T47D (cell line): ENCODE measurements at regions not wholly inside any gene's neighbourhood (a gene's known extent, or its start where the extent isn't known, plus 50 kb on each side); places are given as distances from the start of the nearest gene placed in this dataset.
A peak's percentile ranks its signal among the peaks of the same experiment; 100 is the strongest.
"Not testable (repeated sequence)": the region's sequence is repeated elsewhere in the genome, so short reads cannot be mapped to it uniquely, and the experiment has no call there.

ENCODE experiments used
- DNase-seq, 2 experiments: peaks; one replicate each; pipeline versions ENCODE4 v3.0.0 to v3.0.0-alpha.2; 2011 to 2012; ENCODE audit warnings: low read depth in 1 of 2, low spot score in 1 of 2
- JUND ChIP-seq: IDR thresholded peaks from 2 replicates; pipeline ENCODE4 v1.6.1; 2012; ENCODE audit warnings: low read depth
- in situ Hi-C: cut with HindIII; loops from 2 replicates; pipeline ENCODE4 v1.10.0; 2016; ENCODE audit warnings: low sequenced_read_pairs, low pct_unique_long_range_greater_than_20kb

DNA sequence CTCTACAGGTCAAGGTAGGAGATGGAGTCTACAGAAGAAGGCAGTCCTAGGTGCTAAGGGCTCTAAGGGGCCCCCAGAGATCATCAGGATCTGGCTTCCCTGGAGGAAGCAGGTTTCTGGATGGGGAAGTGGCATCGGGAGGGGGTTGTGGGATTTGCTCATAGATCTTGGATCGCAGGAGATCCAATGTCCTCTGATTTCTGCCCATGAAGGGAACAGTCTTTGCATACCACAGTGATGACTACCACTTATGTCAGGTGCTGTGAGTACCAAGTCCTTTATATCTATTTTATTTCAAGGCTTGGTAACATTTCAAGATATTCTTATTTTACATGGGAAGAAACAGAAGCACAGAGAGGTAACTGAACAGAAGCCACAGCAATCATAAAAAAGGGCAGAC, 164.0 kb downstream of the RGS9 start:
- TF ChIP-seq JUND, result no peak
- DNase-seq, result no peak
- in situ Hi-C loops, result no loop called here

DNA sequence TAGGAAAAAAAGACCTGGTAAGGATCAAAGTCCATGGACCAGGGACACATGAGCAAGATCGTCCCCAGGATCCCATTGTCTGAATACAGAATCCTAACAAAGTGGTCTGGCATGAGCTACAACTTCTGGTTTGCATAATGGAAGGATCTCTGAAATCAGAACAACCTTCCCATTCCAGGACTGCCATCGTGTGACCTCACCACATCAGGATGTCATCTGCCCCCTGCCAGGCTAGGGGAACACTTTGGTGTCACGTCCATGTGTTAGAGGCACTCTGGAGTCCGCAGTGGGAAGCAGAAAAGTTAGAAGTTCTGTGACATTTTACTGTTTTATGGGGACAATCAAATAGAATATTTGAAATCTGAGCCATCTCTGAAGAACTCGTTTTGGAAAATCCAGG, 160.7 kb downstream of the RGS9 start:
- no peak for DNase-seq
- TF ChIP-seq JUND, result no peak
- in situ Hi-C loops, result no loop called here

DNA sequence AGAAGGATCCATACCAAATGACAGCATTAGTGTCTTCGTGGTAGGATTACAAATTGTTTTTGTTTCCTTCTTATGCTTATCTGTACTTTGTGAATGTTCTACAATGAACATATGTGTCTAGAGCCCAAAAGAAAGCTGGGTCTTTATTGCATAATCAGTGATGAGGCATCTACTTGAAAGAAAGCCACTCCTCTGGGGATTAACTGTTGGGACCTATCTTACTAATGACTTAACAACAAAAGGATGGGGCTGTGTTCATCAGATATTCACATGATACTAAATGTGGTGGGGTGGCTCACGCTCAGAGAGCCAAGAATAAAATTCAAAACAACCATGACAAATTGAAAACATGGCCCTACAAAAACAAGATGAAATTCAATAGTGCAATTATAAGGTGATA, 160.2 kb downstream of the RGS9 start:
- in situ Hi-C loops, result no loop called here
- no peak for TF ChIP-seq JUND
- no peak for DNase-seq

DNA sequence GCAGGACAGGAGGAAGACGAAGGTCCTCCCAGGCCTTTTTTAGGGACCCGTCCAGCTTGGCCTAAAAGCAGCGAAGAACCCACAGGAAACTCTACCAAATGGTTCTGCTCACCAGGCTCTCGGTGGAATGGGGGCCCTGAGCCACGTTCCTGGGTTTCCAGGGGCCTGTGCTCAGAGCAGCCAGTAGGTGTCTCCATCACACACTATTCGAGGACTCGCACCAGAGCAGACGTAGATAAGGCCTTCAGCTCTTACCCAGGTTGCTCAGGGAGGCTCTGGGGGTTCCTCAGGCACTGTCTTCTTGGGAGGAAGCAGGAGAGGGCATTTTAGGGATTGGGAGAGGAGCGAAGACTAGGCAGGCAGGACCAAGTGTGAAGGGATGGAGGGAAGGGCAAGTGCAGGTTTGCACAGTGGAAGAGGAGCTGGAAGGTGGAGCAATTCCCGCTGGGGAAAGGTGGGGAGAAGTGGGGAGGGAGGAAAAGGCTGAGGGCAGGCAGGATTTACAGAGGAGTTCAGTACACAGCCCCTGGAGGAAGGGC, 157.1 kb downstream of the RGS9 start:
- in situ Hi-C loops, result no loop called here
- no peak for TF ChIP-seq JUND

DNA sequence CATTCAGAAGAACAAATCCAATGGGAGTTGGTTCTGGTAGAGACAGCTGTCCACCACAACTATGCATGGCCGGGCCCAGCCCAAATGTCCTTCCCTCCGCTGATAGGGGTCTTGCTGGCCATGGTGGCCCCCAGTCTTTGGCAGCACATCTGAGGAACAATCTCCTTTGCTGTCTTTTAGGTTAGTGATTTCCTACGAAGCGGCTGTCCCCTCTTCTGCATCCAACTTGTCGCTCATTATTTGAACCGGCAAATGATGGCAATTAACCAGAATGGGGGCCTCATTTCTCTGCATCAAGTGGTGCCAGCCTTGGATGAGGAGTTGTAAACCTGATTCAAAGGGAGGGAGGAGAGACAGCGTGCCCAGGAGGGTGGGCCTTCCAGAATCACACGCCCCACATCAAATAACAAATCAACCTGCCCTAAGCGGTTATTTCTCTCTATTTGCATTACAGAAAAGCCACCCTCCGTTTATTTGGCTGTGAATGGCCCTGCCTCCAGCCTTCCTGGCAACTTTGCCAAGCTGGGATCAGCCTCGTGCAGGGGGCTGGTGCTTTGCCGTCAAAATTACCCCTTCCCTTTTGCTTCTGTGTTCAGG, 156.5 kb downstream of the RGS9 start:
- DNase-seq, result no peak
- in situ Hi-C loops, result no loop called here
- TF ChIP-seq JUND, result no peak

More for the DNA sequence above, 157.1 kb downstream of the RGS9 start:
- peak; percentile 79 to 84 for DNase-seq

DNA sequence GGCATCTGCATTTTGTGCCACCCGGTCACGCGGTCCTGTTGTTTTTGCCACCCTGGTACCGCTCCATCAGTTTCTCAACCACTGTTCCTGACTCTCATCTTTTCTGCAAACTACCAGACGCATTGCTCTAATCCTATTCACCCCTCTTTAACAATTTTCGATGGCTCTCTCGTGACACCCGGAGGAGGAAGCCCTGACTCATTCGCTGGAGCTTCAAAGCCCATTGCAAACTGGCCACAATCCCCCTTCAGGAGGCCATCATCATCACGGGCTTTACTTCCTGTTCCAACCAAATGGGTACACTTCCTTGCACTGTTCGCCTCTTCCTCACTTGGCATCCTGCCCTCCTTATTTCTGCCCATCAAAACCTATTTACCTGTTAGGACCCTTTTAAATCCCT, 155.3 kb downstream of the RGS9 start:
- in situ Hi-C loops, result no loop called here
- DNase-seq, result no peak
- TF ChIP-seq JUND, result no peak

DNA sequence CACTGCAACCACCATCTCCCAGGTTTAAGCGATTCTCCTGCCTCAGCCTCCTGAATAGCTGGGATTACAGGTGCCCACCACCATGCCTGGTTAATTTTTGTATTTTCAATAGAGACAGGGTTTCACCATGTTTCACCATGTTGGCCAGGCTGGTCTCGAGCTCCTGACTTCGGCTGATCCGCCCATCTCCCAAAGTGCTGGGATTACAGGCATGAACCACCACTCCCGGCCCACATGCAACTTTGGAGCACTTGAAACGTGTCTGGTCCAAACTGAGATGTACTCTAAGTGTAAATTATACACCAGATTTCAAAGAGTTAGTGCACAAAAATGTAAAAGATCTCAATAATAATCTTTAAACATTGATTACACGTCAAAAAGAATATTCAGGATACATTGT, 154.1 kb downstream of the RGS9 start:
- DNase-seq, in situ Hi-C loops: not testable (repeated sequence)

DNA sequence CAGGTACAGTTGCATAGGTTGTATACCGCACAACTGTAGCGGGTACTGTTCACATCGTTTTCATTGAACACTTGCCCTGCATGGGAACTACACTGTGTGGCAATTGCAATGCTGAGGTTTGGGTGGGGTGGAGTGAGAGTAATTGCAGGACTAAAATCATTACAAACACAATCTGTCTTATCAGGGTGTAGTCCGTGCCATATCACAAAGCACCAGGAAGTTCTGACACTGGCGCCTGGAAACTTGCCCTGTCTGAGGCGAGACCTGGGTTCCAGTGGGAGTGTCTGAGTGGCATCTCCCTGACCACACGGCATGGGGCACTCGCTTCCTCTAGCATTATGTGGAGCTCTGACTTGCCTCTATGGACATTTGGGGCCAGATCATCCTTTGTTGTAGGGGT, 153.4 kb downstream of the RGS9 start:
- TF ChIP-seq JUND, result no peak
- no peak for DNase-seq
- in situ Hi-C loops, result no loop called here

DNA sequence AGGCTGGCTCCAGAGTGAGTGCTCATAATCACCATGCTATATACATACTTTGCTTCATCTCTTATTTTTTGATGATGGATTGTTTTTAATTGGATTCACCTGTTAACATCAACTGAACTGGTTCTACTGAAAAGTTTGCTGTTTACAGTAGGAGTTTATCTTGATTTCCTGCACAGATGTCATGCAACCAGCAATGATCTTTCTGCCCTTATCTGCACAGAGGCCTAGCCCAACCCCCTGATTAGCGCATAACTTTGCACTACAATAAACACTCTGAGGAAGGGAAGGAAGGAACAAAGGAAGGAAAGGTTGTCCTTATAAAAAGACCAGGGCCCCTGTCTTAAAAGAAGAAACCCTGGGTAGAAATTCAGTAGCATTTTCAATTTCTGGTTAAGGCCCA, 152.9 kb downstream of the RGS9 start:
- TF ChIP-seq JUND, result no peak
- in situ Hi-C loops, result no loop called here
- no peak for DNase-seq

DNA sequence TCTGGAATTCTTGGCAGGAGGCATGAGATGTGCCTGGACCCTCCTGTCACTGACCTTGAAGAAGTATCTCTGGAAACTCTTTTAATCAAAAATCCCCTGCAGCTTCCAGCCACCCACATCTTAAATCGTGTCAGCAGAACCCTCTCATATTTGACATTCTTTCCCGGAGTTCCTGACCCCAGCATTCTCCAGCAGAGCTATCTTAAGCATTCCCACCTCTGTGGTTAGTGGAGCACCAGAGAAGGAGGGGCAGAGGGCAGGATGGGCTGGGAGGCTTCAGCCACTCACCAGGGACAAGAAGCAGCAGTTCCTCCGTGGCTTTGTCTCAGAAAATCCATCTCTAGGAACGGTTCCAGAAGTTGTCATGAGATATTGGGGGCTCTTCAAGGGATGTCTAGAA, 149.9 kb downstream of the RGS9 start:
- no peak for TF ChIP-seq JUND
- in situ Hi-C loops, result no loop called here
- no peak for DNase-seq

DNA sequence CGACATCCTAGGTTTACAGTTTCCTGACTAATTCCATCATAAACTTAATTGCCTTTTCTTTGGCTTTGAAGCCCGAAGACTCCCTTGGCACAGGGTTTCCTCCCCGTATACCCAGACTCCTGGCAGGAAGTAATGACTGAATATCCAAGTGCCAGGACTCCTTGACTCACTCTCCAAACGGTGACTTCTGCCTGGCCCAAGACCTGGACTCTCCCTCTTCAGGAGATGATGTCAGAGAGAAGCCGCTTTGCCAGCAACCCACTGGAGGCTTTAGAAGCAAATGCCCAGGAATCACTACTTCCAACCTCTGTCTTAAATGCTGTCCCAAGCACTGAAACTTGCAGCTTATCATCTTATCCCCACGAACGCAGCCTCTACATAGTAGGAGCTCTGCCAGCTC, 146.5 kb downstream of the RGS9 start:
- no peak for TF ChIP-seq JUND
- DNase-seq, result no peak
- in situ Hi-C loops, result no loop called here

DNA sequence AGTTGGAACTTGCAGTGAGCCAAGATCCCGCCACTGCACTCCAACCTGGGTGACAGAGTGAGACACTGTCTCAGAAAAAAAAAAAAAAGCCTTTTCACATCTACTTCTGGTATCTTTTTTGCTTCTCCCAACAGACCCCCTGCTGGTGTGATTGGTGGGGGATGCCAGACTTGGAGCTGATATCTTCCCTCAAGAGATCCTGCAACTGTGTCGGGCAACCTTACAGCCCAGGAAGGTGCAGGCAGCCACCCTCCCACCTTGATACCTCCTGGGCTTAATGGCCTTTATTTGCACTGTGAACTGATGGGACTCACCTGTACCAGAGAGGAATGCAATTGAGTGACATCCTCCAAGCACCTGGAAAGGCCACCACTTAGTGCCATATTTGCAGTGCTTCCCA, 142.3 kb downstream of the RGS9 start:
- DNase-seq, result no peak
- in situ Hi-C loops, result no loop called here
- no peak for TF ChIP-seq JUND

DNA sequence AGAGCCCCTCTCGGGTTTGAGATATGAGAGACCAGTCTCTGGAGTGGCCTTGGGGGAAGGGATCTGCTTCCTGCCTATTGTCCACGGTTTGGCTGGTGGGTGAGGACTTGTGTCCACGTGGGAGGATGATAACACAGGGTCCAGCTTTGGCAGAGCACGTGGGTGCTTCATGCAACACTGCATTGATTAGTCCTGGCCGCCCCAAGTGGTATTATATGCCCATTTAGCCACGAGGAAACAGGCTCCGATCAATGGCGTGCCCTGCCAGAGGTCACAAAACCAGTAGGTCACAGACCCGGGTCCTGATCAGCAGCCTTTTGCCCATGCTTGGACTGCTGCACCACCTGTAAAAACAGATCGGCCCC, 141.6 kb downstream of the RGS9 start:
- no peak for TF ChIP-seq JUND
- no peak for DNase-seq
- in situ Hi-C loops, result no loop called here
